ENCODE measurements at regions not wholly inside any gene's neighbourhood (a gene's known extent, or its start where the extent isn't known, plus 50 kb on each side); places are given as distances from the start of the nearest gene placed in this dataset.

GRCh38 chr1:104358621-104359020 is 608.9 kb downstream of the AMY1C start:
- no peak overlapping the region for H2BK5ac ChIP-seq (ENCODE audit: low read depth, low read length, poor library complexity, severe bottlenecking)
- H3K18ac ChIP-seq (ENCODE audit: low read depth in 1 of 2, low read length in 2 of 2) = no peak overlapping the region
- no peak overlapping the region for H3K14ac ChIP-seq (ENCODE audit: low read length in 2 of 2)
- H3K23ac ChIP-seq (ENCODE audit: low read length in 2 of 2) = no peak overlapping the region
- H2AFZ ChIP-seq (ENCODE audit: low read depth, low read length) = no peak overlapping the region
- no peaks in the 10 kb centered on the region for H3K36me3 ChIP-seq (ENCODE audit: control insufficient read depth in 1 of 2, insufficient read depth in 2 of 2, low read depth in 1 of 2, low read length in 2 of 2)
- 87% methylated on average over 2 of the region's 3 CpGs for WGBS
- H3K4me1 ChIP-seq (ENCODE audit: control insufficient read depth, insufficient read depth, low read depth, low read length) = no peaks in the 10 kb centered on the region
- no peak overlapping the region for H3K9ac ChIP-seq (ENCODE audit: low read length)
- no peak overlapping the region for H2AK5ac ChIP-seq (ENCODE audit: low read length, severe bottlenecking)
- H2BK120ac ChIP-seq (ENCODE audit: low read depth, low read length) = no peak overlapping the region
- no peak overlapping the region for H3K4ac ChIP-seq (ENCODE audit: low read depth in 1 of 2, low read length in 2 of 2)
- no peak overlapping the region for H3K4me2 ChIP-seq (ENCODE audit: low read length, poor library complexity, severe bottlenecking)
- no peak overlapping the region for H3K27ac ChIP-seq (ENCODE audit: low read length, poor library complexity, severe bottlenecking)
- peaks cover 3% of the 10 kb centered on the region for H3K9me3 ChIP-seq (ENCODE audit: control insufficient read depth, low read length)
- no peak overlapping the region for H2BK15ac ChIP-seq (ENCODE audit: low read depth, poor library complexity, severe bottlenecking)
- no peak overlapping the region for H2BK12ac ChIP-seq (ENCODE audit: low read length in 2 of 2)
- no peaks in the 10 kb centered on the region for H3K79me1 ChIP-seq (replicated peaks; ENCODE audit: low read length, poor library complexity, severe bottlenecking)
- no peak overlapping the region for H4K91ac ChIP-seq (ENCODE audit: low read length)
- H3K27me3 ChIP-seq (ENCODE audit: control insufficient read depth in 1 of 2, insufficient read depth in 1 of 2, low read length in 2 of 2) = no peaks in the 10 kb centered on the region
- no peak overlapping the region for H4K8ac ChIP-seq (ENCODE audit: low read length)
- DNase-seq = no peak
- H3K4me3 ChIP-seq (ENCODE audit: insufficient read depth in 1 of 2, low read depth in 1 of 2, low read length in 2 of 2) = no peak overlapping the region

- Histone ChIP-seq H4K91ac (ENCODE audit: low read length) (no peak overlapping the region), H3K4ac (ENCODE audit: low read depth in 1 of 2, low read length in 2 of 2) (no peak overlapping the region), H3K4me3 (ENCODE audit: insufficient read depth in 1 of 2, low read depth in 1 of 2, low read length in 2 of 2) (no peak overlapping the region), H3K4me1 (ENCODE audit: control insufficient read depth, insufficient read depth, low read depth, low read length) (no peaks in the 10 kb centered on the region), H3K14ac (ENCODE audit: low read length in 2 of 2) (no peak overlapping the region), H4K8ac (ENCODE audit: low read length) (no peak overlapping the region), H3K4me2 (ENCODE audit: low read length, poor library complexity, severe bottlenecking) (no peak overlapping the region), H3K23ac (ENCODE audit: low read length in 2 of 2) (no peak overlapping the region), H3K36me3 (ENCODE audit: control insufficient read depth in 1 of 2, insufficient read depth in 2 of 2, low read depth in 1 of 2, low read length in 2 of 2) (no peaks in the 10 kb centered on the region), H3K9ac (ENCODE audit: low read length) (no peak overlapping the region), H2BK5ac (ENCODE audit: low read depth, low read length, poor library complexity, severe bottlenecking) (no peak overlapping the region), H3K79me1 (replicated peaks; ENCODE audit: low read length, poor library complexity, severe bottlenecking) (no peaks in the 10 kb centered on the region), H2AK5ac (ENCODE audit: low read length, severe bottlenecking) (no peak overlapping the region), H2BK12ac (ENCODE audit: low read length in 2 of 2) (no peak overlapping the region), H3K9me3 (ENCODE audit: control insufficient read depth, low read length) (peaks cover 6% of the 10 kb centered on the region), H2BK120ac (ENCODE audit: low read depth, low read length) (no peak overlapping the region), H3K18ac (ENCODE audit: low read depth in 1 of 2, low read length in 2 of 2) (no peak overlapping the region), H2AFZ (ENCODE audit: low read depth, low read length) (no peak overlapping the region), H3K27me3 (ENCODE audit: control insufficient read depth in 1 of 2, insufficient read depth in 1 of 2, low read length in 2 of 2) (no peaks in the 10 kb centered on the region), H3K27ac (ENCODE audit: low read length, poor library complexity, severe bottlenecking) (no peak overlapping the region), H2BK15ac (ENCODE audit: low read depth, poor library complexity, severe bottlenecking) (no peak overlapping the region)
- no peak for DNase-seq
- WGBS = no CpG with 5 or more reads among the region's 1 CpG
These were observed 628.7 kb downstream of the AMY1C start for GRCh38 chr1:104378414-104378813.

DNA sequence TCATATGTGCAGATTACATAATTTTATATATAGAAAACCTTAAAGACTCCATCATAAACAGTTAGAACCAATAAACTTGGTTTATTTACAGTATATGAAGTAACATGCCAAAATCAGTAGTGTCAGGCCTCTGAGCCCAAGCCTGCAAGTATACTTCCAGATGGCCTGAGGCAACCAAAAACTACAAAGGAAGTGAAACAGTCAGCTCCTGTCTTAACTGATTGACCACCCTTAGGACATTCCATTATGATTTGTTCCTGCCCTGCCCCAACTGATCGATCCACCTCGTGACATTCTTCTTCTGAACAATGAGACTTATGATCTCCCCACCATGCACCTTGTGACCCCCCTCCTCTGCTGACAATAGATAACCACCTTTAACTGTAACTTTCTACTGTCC is 630.3 kb downstream of the AMY1C start:
- WGBS = 90% methylated on average over 2 of the region's 2 CpGs
- H3K4me3 ChIP-seq (ENCODE audit: insufficient read depth in 1 of 2, low read depth in 1 of 2, low read length in 2 of 2) = no peak overlapping the region
- H3K9ac ChIP-seq (ENCODE audit: low read length) = no peak overlapping the region
- H2BK5ac ChIP-seq (ENCODE audit: low read depth, low read length, poor library complexity, severe bottlenecking) = no peak overlapping the region
- no peak overlapping the region for H4K8ac ChIP-seq (ENCODE audit: low read length)
- no peak for DNase-seq
- H3K27ac ChIP-seq (ENCODE audit: low read length, poor library complexity, severe bottlenecking) = no peak overlapping the region
- no peak overlapping the region for H2BK15ac ChIP-seq (ENCODE audit: low read depth, poor library complexity, severe bottlenecking)
- H3K4ac ChIP-seq (ENCODE audit: low read depth in 1 of 2, low read length in 2 of 2) = no peak overlapping the region
- H3K27me3 ChIP-seq (ENCODE audit: control insufficient read depth in 1 of 2, insufficient read depth in 1 of 2, low read length in 2 of 2) = no peaks in the 10 kb centered on the region
- no peak overlapping the region for H3K23ac ChIP-seq (ENCODE audit: low read length in 2 of 2)
- no peaks in the 10 kb centered on the region for H3K36me3 ChIP-seq (ENCODE audit: control insufficient read depth in 1 of 2, insufficient read depth in 2 of 2, low read depth in 1 of 2, low read length in 2 of 2)
- H2AFZ ChIP-seq (ENCODE audit: low read depth, low read length) = no peak overlapping the region
- no peak overlapping the region for H3K14ac ChIP-seq (ENCODE audit: low read length in 2 of 2)
- H4K91ac ChIP-seq (ENCODE audit: low read length) = no peak overlapping the region
- peaks cover 3% of the 10 kb centered on the region for H3K9me3 ChIP-seq (ENCODE audit: control insufficient read depth, low read length)
- H3K18ac ChIP-seq (ENCODE audit: low read depth in 1 of 2, low read length in 2 of 2) = no peak overlapping the region
- no peak overlapping the region for H2BK120ac ChIP-seq (ENCODE audit: low read depth, low read length)
- no peaks in the 10 kb centered on the region for H3K4me1 ChIP-seq (ENCODE audit: control insufficient read depth, insufficient read depth, low read depth, low read length)
- H3K4me2 ChIP-seq (ENCODE audit: low read length, poor library complexity, severe bottlenecking) = no peak overlapping the region
- H2BK12ac ChIP-seq (ENCODE audit: low read length in 2 of 2) = no peak overlapping the region
- H2AK5ac ChIP-seq (ENCODE audit: low read length, severe bottlenecking) = no peak overlapping the region
- H3K79me1 ChIP-seq (replicated peaks; ENCODE audit: low read length, poor library complexity, severe bottlenecking) = no peaks in the 10 kb centered on the region

GRCh38 chr1:104387716-104388508 is 638.2 kb downstream of the AMY1C start:
- Histone ChIP-seq H3K23ac (ENCODE audit: low read length in 2 of 2) (no peak overlapping the region), H3K4me2 (ENCODE audit: low read length, poor library complexity, severe bottlenecking) (no peak overlapping the region), H2BK12ac (ENCODE audit: low read length in 2 of 2) (no peak overlapping the region), H3K9me3 (ENCODE audit: control insufficient read depth, low read length) (peaks cover 25% of the 10 kb centered on the region), H2BK5ac (ENCODE audit: low read depth, low read length, poor library complexity, severe bottlenecking) (no peak overlapping the region), H2BK120ac (ENCODE audit: low read depth, low read length) (no peak overlapping the region), H3K4me3 (ENCODE audit: insufficient read depth in 1 of 2, low read depth in 1 of 2, low read length in 2 of 2) (no peak overlapping the region), H3K27me3 (ENCODE audit: control insufficient read depth in 1 of 2, insufficient read depth in 1 of 2, low read length in 2 of 2) (no peaks in the 10 kb centered on the region), H2BK15ac (ENCODE audit: low read depth, poor library complexity, severe bottlenecking) (no peak overlapping the region), H4K8ac (ENCODE audit: low read length) (no peak overlapping the region), H3K4ac (ENCODE audit: low read depth in 1 of 2, low read length in 2 of 2) (no peak overlapping the region), H3K18ac (ENCODE audit: low read depth in 1 of 2, low read length in 2 of 2) (no peak overlapping the region), H2AFZ (ENCODE audit: low read depth, low read length) (no peak overlapping the region), H3K36me3 (ENCODE audit: control insufficient read depth in 1 of 2, insufficient read depth in 2 of 2, low read depth in 1 of 2, low read length in 2 of 2) (no peaks in the 10 kb centered on the region), H3K79me1 (replicated peaks; ENCODE audit: low read length, poor library complexity, severe bottlenecking) (no peaks in the 10 kb centered on the region), H3K4me1 (ENCODE audit: control insufficient read depth, insufficient read depth, low read depth, low read length) (no peaks in the 10 kb centered on the region), H3K9ac (ENCODE audit: low read length) (no peak overlapping the region), H2AK5ac (ENCODE audit: low read length, severe bottlenecking) (no peak overlapping the region), H4K91ac (ENCODE audit: low read length) (no peak overlapping the region), H3K14ac (ENCODE audit: low read length in 2 of 2) (no peak overlapping the region), H3K27ac (ENCODE audit: low read length, poor library complexity, severe bottlenecking) (no peak overlapping the region)
- 78% methylated on average over 5 of the region's 5 CpGs for whole genome bisulfite sequencing
- no peak for DNase-seq
